Fibroblast of villous mesenchyme (primary cell): ENCODE measurements at regions not wholly inside any gene's neighbourhood (a gene's known extent, or its start where the extent isn't known, plus 50 kb on each side); places are given as distances from the start of the nearest gene placed in this dataset.

Experiments used
- DNase-seq: peaks from one replicate; pipeline ENCODE4 v3.0.0-alpha.2; 2010; ENCODE audit warnings: low read depth
- H3K4me3 ChIP-seq: 2 replicates; pipeline ENCODE4 v1.5.1; 2011; ENCODE audit warnings: low read depth, mild to moderate bottlenecking, low read length
- TF ChIP-seq, protein P1 (sequence below): IDR thresholded peaks from 2 replicates; pipeline ENCODE4 v1.5.1; 2012; ENCODE audit warnings: low read depth, mild to moderate bottlenecking, low read length; ENCODE audit not compliant: insufficient read depth

DNA sequence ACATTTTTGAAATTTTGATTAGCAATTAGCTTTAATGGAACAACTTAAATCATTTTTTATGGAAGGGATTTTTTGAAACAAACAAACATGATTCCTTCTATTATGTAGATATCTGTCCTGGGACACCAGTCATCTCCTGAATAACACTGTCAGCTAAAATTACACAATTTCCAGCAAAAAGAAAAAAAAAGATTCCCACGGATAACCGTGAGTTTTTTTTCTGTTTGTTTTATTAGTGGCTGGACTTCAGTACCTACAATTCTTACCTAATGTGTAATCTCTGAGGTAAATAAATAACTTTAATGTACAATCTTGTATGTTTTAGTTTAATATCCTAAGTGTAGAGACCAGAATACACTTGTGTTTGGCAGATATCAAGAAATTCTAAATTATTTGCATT, 126.6 kb upstream of the KYNU start:
- DNase-seq, result no peak
- no peak overlapping the region for H3K4me3 ChIP-seq
- TF ChIP-seq, protein P1, sequence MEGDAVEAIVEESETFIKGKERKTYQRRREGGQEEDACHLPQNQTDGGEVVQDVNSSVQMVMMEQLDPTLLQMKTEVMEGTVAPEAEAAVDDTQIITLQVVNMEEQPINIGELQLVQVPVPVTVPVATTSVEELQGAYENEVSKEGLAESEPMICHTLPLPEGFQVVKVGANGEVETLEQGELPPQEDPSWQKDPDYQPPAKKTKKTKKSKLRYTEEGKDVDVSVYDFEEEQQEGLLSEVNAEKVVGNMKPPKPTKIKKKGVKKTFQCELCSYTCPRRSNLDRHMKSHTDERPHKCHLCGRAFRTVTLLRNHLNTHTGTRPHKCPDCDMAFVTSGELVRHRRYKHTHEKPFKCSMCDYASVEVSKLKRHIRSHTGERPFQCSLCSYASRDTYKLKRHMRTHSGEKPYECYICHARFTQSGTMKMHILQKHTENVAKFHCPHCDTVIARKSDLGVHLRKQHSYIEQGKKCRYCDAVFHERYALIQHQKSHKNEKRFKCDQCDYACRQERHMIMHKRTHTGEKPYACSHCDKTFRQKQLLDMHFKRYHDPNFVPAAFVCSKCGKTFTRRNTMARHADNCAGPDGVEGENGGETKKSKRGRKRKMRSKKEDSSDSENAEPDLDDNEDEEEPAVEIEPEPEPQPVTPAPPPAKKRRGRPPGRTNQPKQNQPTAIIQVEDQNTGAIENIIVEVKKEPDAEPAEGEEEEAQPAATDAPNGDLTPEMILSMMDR, result no peak

DNA sequence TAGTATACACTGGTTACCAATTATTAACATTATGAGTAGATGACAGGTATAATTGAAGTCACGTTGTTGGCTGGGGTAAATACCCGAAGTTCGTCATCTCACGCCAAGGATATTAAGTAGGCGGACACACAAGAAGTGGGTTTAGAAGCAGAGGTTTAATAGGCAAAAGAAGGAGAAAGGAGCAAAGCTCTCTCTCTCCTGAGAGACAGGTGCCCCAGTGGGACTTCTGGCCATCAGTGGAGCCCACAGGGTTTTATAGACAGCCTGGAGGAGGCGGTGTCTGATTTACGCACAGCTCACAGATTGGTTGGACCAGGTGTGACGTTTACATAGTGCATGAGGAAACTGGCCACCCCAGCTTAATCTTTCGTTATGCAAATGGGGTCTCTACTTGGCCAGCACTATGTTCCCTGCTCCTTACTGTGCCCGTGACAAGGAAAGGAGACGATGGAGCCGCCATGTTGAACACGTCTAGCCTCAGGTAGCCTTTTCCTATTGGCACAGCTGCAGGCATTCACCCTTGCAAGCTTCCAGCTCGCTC, 128.8 kb upstream of the KYNU start:
- no peak for DNase-seq
- no peak overlapping the region for H3K4me3 ChIP-seq
- TF ChIP-seq, protein P1, result no peak

DNA sequence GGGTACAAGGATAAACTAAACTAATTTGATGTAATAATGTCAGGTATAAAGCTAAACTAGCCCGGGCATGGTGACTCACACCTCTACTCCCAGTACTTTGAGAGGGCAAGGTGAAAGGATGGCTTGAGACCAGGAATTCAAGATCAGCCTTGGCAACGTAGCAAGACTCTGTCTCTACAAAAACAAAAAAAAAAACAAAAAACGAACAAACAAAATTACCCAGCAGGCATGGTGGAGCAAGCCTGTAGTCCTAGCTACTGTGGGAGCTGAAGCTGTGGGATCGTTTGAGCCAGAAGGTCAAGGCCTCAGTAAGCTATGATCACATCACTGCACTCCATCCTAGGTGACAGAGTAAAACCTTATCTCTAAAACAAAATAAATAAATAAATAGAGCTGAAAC, 131.8 kb upstream of the KYNU start:
- no peak overlapping the region for H3K4me3 ChIP-seq
- DNase-seq, result no peak
- TF ChIP-seq, protein P1, result no peak

DNA sequence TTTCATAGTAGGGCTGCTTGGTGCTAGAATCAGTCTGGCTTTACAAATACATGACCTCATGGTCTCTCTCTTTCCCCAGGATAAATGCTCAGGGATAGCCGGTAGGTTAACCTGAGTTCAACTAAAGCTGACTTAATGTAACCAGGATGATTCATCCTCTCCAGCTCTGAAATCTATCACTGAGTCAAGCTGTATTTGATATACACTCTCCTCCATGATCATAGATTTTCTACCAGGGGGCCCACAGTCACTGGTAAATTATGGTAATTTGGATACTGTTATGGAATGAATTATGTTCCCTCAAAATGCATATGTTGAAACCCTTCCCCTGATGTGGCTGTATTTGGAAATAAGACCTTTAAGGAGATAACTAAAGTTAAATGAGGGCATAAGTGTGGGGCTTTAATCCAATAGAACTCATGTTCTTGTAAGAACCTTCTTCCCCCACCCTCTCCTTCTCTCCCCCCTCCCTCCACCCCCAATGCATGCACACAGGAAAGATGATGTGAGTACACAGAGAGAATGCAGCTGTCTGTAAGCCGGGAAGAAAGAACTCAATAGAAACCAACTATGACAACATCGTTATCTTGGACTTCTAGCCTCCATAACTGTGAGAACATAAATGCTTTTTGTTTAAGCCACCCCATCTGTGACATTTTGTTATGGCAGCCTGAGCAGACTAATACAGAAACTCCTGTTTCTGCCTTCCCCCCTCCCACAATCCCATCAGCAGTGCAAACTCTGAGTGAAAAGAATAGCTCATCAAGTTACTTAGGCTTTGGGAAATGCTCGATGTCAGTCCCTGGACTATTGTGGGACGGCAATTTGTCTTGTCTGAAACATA, 134.9 kb upstream of the KYNU start:
- H3K4me3 ChIP-seq, result no peak overlapping the region
- peak; percentile 12 for DNase-seq
- TF ChIP-seq, protein P1, result no peak

DNA sequence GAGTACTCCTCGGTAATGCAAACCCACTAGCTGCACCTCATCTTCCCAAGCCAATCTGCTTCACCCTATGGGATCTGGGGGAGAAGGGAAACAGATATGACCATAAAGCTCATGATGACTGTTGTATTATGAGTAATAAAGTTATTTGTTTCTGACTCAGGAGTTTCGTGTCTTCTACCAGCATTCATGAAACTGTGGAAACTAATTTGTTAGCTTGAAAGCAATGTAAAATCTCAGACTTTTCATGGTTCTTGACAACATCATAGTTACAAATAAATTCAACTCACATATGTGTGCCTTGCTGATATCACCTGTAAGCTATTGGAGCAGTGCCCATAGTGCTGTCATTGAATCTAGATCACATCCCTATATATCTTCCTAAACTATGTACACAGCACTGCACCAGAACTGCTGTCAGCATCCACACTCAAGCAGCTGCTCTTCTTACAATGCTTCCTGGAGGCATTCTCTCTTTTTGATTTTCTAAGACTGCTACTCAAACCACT, 135.6 kb upstream of the KYNU start:
- no peak for DNase-seq
- H3K4me3 ChIP-seq, result no peak overlapping the region
- TF ChIP-seq, protein P1, result no peak

DNA sequence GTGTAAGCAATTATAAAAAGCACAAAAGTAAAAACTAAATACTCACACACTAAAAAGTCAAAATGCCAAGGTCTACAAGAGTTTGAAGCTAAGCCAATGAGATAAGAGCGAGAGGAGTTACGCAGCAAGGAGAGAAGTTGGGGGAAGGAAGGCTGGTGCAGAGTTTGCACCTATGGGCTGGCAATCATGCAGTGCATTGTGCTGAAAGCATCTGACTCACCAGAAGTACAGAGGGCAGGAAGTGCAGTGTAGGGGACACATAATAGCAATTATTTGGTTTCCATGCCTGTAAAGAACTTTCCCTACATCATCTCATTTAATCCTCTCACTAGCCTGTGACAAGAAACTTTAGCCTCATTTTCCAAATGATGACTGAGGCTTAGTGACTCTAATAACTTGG, 142.7 kb upstream of the KYNU start:
- no peak overlapping the region for H3K4me3 ChIP-seq
- TF ChIP-seq, protein P1, result no peak
- DNase-seq, result no peak
